Gastroesophageal sphincter (tissue), 4 donors: ENCODE measurements at regions not wholly inside any gene's neighbourhood (a gene's known extent, or its start where the extent isn't known, plus 50 kb on each side); places are given as distances from the start of the nearest gene placed in this dataset.

Source experiments
- ATAC-seq: fragments of 150-250 bp; one replicate; pipeline ENCODE4 v1.9.1; 2016; ENCODE audit warnings: mild to moderate bottlenecking, moderate library complexity
- H3K27ac ChIP-seq, 4 donors: fragments of 200-600 bp; sonication (generic) in 3 of 4; 1 replicate in 3 of 4; 2 replicates in 1 of 4; pipeline ENCODE4 v1.5.1; 2016 to 2019
- H3K27me3 ChIP-seq: fragments of 200-600 bp; sonication (generic); one replicate; pipeline ENCODE4 v1.5.1; 2019
- H3K36me3 ChIP-seq, 2 donors: fragments of 200-600 bp; sonication (generic); one replicate each; pipeline ENCODE4 v1.5.1; 2019; ENCODE audit warnings: control low read depth in 1 of 2
- H3K4me1 ChIP-seq, 3 donors: fragments of 200-600 bp; sonication (generic); 1 replicate in 2 of 3; 2 replicates in 1 of 3; pipeline ENCODE4 v1.5.1; 2016 to 2019; ENCODE audit warnings: control low read depth in 2 of 3
- H3K4me3 ChIP-seq, 2 donors: fragments of 200-600 bp; sonication (generic); one replicate each; pipeline ENCODE4 v1.5.1; 2019; ENCODE audit warnings: mild to moderate bottlenecking in 1 of 2, moderate library complexity in 1 of 2
- H3K9me3 ChIP-seq, 3 donors: fragments of 200-600 bp; sonication (generic); one replicate each; pipeline ENCODE4 v1.5.1; 2017 to 2019; ENCODE audit warnings: control low read depth in 2 of 3
- EP300 ChIP-seq: sonication (generic); formaldehyde crosslinking; IDR thresholded peaks from one replicate; pipeline ENCODE4 v1.6.1; 2017; ENCODE audit warnings: antibody characterized with exemption, mild to moderate bottlenecking
- POLR2A ChIP-seq, 2 donors: fragments of 450-650 bp; IDR thresholded peaks; one replicate each; pipeline ENCODE4 v1.6.1; 2017; ENCODE audit warnings: antibody characterized with exemption in 2 of 2, mild to moderate bottlenecking in 2 of 2, moderate library complexity in 1 of 2
- POLR2AphosphoS5 ChIP-seq: sonication (generic); formaldehyde crosslinking; IDR thresholded peaks from one replicate; pipeline ENCODE4 v1.6.1; 2017; ENCODE audit warnings: antibody characterized with exemption
- WGBS, 2 donors: methylation state at CpG; one replicate each; pipeline ENCODE4 v1.1.5; 2018; ENCODE audit warnings: low coverage in 1 of 2; 5-methylcytosine and 5-hydroxymethylcytosine counted together
- TF ChIP-seq, protein P1 (sequence below), 4 experiments: fragments of 200-600 bp in 2 of 4; fragments of 450-650 bp in 2 of 4; sonication (generic) in 1 of 4; IDR thresholded peaks; one replicate each; pipeline ENCODE4 v1.5.1; 2017 to 2019; ENCODE audit warnings: antibody characterized with exemption in 4 of 4, mild to moderate bottlenecking in 2 of 4, moderate library complexity in 2 of 4

DNA sequence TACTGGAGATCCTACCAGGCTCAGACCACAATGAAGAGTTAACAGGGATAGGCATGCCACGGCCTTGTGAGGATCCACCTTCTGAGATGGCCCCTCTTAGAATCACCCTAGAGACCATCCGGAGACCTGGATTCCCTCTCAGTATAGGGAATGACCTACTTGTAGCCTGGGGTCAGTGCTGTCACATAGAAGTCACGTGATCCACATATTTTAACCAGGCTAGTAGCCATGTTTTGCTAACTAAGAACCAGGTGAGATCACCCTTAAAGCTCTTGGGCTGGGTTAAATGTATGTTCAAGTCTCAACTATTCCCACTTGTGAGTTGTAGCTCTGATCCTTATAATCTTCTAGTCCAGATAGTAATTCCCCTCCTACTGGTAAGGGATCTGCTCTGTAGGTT lies 215.4 kb downstream of the CCNG2 start:
- ATAC-seq: no peak
- H3K27ac ChIP-seq: no peak overlapping the region
- H3K27me3 ChIP-seq: no peaks in the 10 kb centered on the region
- H3K9me3 ChIP-seq: no peaks in the 10 kb centered on the region
- no peaks in the 10 kb centered on the region for H3K4me1 ChIP-seq
- WGBS, 2 donors: 67 to 77% methylated on average over 2 to 3 of the region's 3 CpGs
- H3K36me3 ChIP-seq: no peaks in the 10 kb centered on the region
- no peak overlapping the region for H3K4me3 ChIP-seq
- no peak for TF ChIP-seq EP300
- TF ChIP-seq, protein P1, sequence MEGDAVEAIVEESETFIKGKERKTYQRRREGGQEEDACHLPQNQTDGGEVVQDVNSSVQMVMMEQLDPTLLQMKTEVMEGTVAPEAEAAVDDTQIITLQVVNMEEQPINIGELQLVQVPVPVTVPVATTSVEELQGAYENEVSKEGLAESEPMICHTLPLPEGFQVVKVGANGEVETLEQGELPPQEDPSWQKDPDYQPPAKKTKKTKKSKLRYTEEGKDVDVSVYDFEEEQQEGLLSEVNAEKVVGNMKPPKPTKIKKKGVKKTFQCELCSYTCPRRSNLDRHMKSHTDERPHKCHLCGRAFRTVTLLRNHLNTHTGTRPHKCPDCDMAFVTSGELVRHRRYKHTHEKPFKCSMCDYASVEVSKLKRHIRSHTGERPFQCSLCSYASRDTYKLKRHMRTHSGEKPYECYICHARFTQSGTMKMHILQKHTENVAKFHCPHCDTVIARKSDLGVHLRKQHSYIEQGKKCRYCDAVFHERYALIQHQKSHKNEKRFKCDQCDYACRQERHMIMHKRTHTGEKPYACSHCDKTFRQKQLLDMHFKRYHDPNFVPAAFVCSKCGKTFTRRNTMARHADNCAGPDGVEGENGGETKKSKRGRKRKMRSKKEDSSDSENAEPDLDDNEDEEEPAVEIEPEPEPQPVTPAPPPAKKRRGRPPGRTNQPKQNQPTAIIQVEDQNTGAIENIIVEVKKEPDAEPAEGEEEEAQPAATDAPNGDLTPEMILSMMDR (IDR thresholded peaks at IDR 0.05): no peak
- TF ChIP-seq POLR2A (IDR thresholded peaks at IDR 0.05): no peak
- no peak for TF ChIP-seq POLR2AphosphoS5

DNA sequence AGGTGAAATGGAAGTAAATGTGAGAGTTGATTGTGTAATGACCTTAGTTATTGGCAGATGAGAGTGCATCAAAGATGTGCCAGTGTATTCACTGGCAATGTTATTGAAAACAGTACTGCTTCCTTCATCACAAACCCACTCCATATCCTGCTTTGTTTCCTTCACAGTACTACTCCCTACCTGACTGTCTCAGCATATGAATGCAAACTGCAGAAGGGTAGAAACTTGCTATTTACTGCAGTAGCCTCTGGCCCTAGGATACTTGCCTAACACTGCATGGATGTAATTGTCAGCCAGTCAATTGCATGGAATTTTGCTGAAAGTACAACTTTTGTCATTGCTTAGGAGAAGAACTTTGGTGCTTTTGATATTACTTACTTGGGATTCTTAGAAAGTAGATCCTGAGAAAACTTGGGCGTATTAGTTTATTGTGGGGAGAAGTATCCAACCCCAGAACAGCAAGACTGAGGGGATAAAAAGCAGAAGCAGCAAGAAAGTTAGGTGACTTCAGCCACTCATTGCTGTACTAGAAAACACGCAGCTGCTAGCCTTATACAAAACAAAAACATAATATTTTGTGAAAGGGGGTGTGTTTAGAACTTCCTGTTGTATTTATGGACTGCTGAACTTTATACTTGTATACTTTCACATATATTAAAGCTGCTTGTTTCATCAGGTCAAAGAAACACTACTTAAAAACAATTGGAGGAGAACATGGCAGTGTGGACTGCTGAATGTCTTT lies 219.0 kb downstream of the CCNG2 start:
- no peaks in the 10 kb centered on the region for H3K9me3 ChIP-seq
- H3K36me3 ChIP-seq: no peaks in the 10 kb centered on the region
- 65 to 72% methylated on average over 2 of the region's 2 CpGs for WGBS, 2 donors

DNA sequence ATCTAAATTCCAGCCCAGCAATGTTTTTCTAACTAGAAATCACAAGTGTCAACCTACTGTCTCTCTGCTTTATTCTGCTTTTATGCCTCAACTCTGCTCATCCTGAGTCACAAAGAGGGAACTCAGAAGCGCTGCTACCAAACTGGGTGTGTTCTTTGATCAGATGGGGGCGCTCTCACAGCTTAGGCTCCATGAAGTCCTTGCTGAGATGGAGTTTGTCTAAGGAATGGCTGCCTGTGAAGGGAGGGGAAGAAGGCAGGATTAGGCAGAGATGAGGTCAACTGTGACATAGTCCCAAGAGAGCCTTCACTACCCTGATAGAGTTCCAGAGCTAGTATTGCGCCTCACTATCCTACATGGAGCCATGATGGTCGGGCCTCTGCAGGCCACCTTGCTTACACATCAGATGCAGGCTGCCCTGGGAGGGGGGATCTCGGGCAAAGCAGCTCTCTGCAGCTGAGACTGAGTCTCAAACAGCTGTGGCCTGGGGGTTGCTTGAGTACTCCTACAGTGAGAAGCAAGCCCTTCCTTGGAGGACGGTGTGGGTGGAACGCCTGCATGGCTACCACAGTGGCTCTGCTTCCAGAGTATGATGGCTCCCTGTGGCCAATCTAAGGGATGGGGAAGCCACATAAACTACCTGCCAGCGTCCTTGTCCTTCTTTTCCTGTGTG lies 219.9 kb downstream of the CCNG2 start:
- no peaks in the 10 kb centered on the region for H3K27me3 ChIP-seq
- ATAC-seq: no peak
- no peak overlapping the region for H3K27ac ChIP-seq
- H3K4me1 ChIP-seq: no peaks in the 10 kb centered on the region
- no peaks in the 10 kb centered on the region for H3K9me3 ChIP-seq
- H3K4me3 ChIP-seq: no peak overlapping the region
- TF ChIP-seq POLR2A (IDR thresholded peaks at IDR 0.05) (no peak), POLR2AphosphoS5 (no peak), EP300 (no peak)
- TF ChIP-seq, protein P1 (IDR thresholded peaks at IDR 0.05): no peak
- 21 to 69% methylated on average over 2 to 7 of the region's 8 CpGs for WGBS, 2 donors
- H3K36me3 ChIP-seq: no peaks in the 10 kb centered on the region

More for the DNA sequence above, 219.0 kb downstream of the CCNG2 start:
- ATAC-seq: no peak
- no peaks in the 10 kb centered on the region for H3K27me3 ChIP-seq
- H3K4me3 ChIP-seq: no peak overlapping the region
- H3K27ac ChIP-seq: no peak overlapping the region
- no peak for TF ChIP-seq POLR2AphosphoS5
- TF ChIP-seq POLR2A (IDR thresholded peaks at IDR 0.05): no peak
- TF ChIP-seq, protein P1 (IDR thresholded peaks at IDR 0.05): no peak
- no peak for TF ChIP-seq EP300
- H3K4me1 ChIP-seq: no peaks in the 10 kb centered on the region

DNA sequence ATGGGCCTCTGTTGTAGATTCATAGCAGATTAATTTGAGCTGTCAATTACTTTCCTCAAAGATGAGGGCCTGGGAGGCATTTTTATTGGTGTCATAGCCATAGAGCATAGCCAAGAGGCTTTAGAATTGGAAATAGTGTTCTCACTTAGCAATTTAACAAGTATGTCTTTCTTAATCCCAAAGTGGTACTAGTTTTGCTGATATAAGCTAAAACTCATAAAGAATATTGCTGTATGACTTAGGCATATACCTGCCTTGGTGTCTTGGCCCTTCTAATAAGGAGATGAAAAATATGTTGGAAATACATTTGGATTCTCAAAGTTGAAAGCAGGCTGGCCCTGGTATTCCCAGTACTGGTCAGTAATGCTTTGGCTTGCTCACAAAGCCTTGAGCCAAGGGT lies 221.5 kb upstream of the CXCL13 start:
- H3K27ac ChIP-seq: no peak overlapping the region
- ATAC-seq: no peak
- TF ChIP-seq, protein P1 (IDR thresholded peaks at IDR 0.05): no peak
- TF ChIP-seq POLR2A (IDR thresholded peaks at IDR 0.05) (no peak), EP300 (no peak), POLR2AphosphoS5 (no peak)
- H3K4me1 ChIP-seq: no peaks in the 10 kb centered on the region
- no peak overlapping the region for H3K4me3 ChIP-seq
- no peaks in the 10 kb centered on the region for H3K36me3 ChIP-seq
- no peaks in the 10 kb centered on the region for H3K27me3 ChIP-seq
- no peaks in the 10 kb centered on the region for H3K9me3 ChIP-seq
